Fibroblast of lung (primary cell): ENCODE measurements at regions not wholly inside any gene's neighbourhood (a gene's known extent, or its start where the extent isn't known, plus 50 kb on each side); places are given as distances from the start of the nearest gene placed in this dataset.

Experiments
- DNase-seq, 2 donors: peaks; one replicate each; pipeline versions ENCODE4 v3.0.0 to v3.0.0-alpha.2; 2010; ENCODE audit warnings: low read depth in 2 of 2
- H2AFZ ChIP-seq: 2 replicates; pipeline ENCODE4 v1.5.1; 2012; ENCODE audit warnings: low read length, control low read depth, inconsistent platforms
- H3K27ac ChIP-seq: 2 replicates; pipeline ENCODE4 v1.5.1; 2011; ENCODE audit warnings: low read length, control low read depth; ENCODE audit not compliant: insufficient read depth
- H3K27me3 ChIP-seq: 2 replicates; pipeline ENCODE4 v1.5.1; 2011; ENCODE audit warnings: mild to moderate bottlenecking, low read length; ENCODE audit not compliant: control insufficient read depth, insufficient read depth
- H3K36me3 ChIP-seq: 2 replicates; pipeline ENCODE4 v1.5.1; 2011; ENCODE audit warnings: low read length; ENCODE audit not compliant: control insufficient read depth, insufficient read depth
- H3K4me1 ChIP-seq: 2 replicates; pipeline ENCODE4 v1.5.1; 2011; ENCODE audit warnings: low read length; ENCODE audit not compliant: control insufficient read depth, insufficient read depth; ENCODE audit errors: extremely low read depth
- H3K4me2 ChIP-seq: 2 replicates; pipeline ENCODE4 v1.5.1; 2011; ENCODE audit warnings: low read length, control low read depth; ENCODE audit not compliant: insufficient read depth; ENCODE audit errors: extremely low read depth
- H3K4me3 ChIP-seq, 4 experiments: fragments of 200-600 bp in 1 of 4; sonication (generic) in 1 of 4; replicated peaks in 1 of 4; 2 replicates each; pipeline ENCODE4 v1.5.1; 2011 to 2016; ENCODE audit warnings: low read length in 4 of 4, low read depth in 3 of 4, mild to moderate bottlenecking in 3 of 4, control low read depth in 2 of 4, inconsistent platforms in 1 of 4, mixed read lengths in 1 of 4; ENCODE audit not compliant: insufficient read depth in 1 of 4; ENCODE audit errors: control extremely low read depth in 1 of 4
- H3K79me2 ChIP-seq: 2 replicates; pipeline ENCODE4 v1.5.1; 2012; ENCODE audit warnings: mild to moderate bottlenecking, low read length, inconsistent platforms; ENCODE audit not compliant: control insufficient read depth, insufficient read depth
- H3K9ac ChIP-seq: 2 replicates; pipeline ENCODE4 v1.5.1; 2011; ENCODE audit warnings: mild to moderate bottlenecking, low read length, control low read depth; ENCODE audit not compliant: insufficient read depth
- H3K9me3 ChIP-seq: 2 replicates; pipeline ENCODE4 v1.5.1; 2012; ENCODE audit warnings: low read depth, low read length; ENCODE audit not compliant: control insufficient read depth, insufficient read depth
- H4K20me1 ChIP-seq: 2 replicates; pipeline ENCODE4 v1.5.1; 2011; ENCODE audit warnings: low read length; ENCODE audit not compliant: control insufficient read depth, insufficient read depth; ENCODE audit errors: extremely low read depth
- EZH2 ChIP-seq: IDR thresholded peaks from 2 replicates; pipeline ENCODE4 v1.5.1; 2012; ENCODE audit warnings: low read length, control low read depth, mild to moderate bottlenecking; ENCODE audit errors: missing control alignments
- TF ChIP-seq, protein P1 (sequence below), 2 donors: IDR thresholded peaks in 1 of 2; conservative IDR thresholded peaks in 1 of 2; 1 replicate in 1 of 2; 2 replicates in 1 of 2; pipeline ENCODE4 v1.5.1; 2011 to 2012; ENCODE audit warnings: low read length in 2 of 2, control low read depth in 1 of 2, inconsistent platforms in 1 of 2, low read depth in 1 of 2, mild to moderate bottlenecking in 1 of 2

DNA sequence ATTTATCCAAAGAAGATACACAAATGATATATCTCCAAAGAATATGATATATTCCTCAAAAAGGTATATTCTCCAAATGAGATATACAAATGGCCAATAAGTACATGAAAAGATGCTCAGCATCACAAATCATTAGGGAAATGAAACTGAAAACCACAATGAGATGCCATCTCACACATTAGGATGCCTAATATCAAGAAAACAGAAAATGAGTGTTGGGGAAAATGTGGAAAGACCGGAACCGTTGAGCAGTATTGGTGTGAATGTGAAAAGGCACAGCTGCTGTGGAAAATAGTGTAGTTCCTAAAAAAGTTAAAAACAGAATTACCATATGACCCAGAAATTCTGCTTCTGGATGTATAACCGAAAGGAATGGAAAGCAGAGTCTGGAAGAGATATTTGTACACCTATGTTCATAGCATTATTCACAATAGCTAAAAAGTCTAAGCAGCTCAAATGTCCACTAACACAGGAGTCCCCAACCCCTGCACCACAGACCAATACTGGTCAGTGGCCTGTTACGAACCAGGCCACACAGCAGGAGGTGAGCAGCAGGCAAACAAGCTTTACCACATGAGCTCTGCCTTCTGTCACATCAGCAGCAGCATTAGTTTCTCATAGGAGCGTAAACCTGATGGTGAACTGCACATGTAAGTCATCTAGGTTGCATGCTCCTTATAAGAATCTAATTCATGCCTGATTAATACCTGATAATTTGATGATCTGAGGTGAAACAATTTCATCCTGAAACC, 291.9 kb downstream of the PCDH20 start:
- Histone ChIP-seq H3K27me3 (no peaks in the 10 kb centered on the region), H3K4me1 (no peaks in the 10 kb centered on the region), H3K27ac (no peak overlapping the region), H3K9me3 (no peaks in the 10 kb centered on the region), H3K79me2 (no peaks in the 10 kb centered on the region), H2AFZ (no peak overlapping the region), H4K20me1 (no peaks in the 10 kb centered on the region), H3K4me3 (no peak overlapping the region), H3K9ac (no peak overlapping the region), H3K36me3 (no peaks in the 10 kb centered on the region), H3K4me2 (no peak overlapping the region)
- no peak for TF ChIP-seq EZH2
- TF ChIP-seq, protein P1, sequence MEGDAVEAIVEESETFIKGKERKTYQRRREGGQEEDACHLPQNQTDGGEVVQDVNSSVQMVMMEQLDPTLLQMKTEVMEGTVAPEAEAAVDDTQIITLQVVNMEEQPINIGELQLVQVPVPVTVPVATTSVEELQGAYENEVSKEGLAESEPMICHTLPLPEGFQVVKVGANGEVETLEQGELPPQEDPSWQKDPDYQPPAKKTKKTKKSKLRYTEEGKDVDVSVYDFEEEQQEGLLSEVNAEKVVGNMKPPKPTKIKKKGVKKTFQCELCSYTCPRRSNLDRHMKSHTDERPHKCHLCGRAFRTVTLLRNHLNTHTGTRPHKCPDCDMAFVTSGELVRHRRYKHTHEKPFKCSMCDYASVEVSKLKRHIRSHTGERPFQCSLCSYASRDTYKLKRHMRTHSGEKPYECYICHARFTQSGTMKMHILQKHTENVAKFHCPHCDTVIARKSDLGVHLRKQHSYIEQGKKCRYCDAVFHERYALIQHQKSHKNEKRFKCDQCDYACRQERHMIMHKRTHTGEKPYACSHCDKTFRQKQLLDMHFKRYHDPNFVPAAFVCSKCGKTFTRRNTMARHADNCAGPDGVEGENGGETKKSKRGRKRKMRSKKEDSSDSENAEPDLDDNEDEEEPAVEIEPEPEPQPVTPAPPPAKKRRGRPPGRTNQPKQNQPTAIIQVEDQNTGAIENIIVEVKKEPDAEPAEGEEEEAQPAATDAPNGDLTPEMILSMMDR (conservative IDR thresholded peaks at IDR 0.05 in 1 of 2, IDR thresholded peaks at IDR 0.05 in 1 of 2; ENCODE audit: low read depth in 1 of 2, low read length in 2 of 2), result no peak
- DNase-seq, result no peak

DNA sequence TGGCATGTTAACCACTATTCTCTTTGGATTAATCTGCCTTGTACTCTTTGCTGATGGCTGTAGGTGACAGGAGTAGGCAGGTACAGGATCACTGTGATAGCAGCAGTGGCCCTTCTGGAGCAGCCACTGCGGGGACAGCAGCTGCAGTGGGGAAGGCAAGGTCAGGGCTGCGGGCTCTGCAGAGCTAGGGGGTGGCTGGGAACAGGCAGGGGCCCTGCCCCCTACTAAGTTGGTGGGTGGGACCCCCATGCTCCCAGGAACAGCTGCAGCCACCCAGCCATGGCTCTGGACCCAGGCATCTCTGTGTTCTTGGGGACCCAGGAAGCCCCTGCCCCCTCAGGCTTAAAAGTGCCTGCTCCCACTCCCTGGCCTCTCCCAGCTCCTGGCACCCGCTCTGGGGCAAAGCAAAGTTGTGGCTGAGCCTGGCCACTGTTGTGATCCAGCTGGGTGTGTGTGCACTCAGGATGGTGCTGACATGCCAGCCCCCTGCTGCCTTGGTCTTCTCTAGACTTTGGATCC, 302.4 kb downstream of the PCDH20 start:
- H3K79me2 ChIP-seq, result no peaks in the 10 kb centered on the region
- no peak overlapping the region for H3K27ac ChIP-seq
- no peak overlapping the region for H3K9ac ChIP-seq
- DNase-seq, result no peak
- H4K20me1 ChIP-seq, result no peaks in the 10 kb centered on the region
- H2AFZ ChIP-seq, result no peak overlapping the region
- H3K4me2 ChIP-seq, result no peak overlapping the region
- no peaks in the 10 kb centered on the region for H3K4me1 ChIP-seq
- no peaks in the 10 kb centered on the region for H3K9me3 ChIP-seq
- H3K36me3 ChIP-seq, result no peaks in the 10 kb centered on the region
- TF ChIP-seq, protein P1 (conservative IDR thresholded peaks at IDR 0.05 in 1 of 2, IDR thresholded peaks at IDR 0.05 in 1 of 2; ENCODE audit: low read depth in 1 of 2, low read length in 2 of 2), result no peak
- TF ChIP-seq EZH2, result no peak
- H3K27me3 ChIP-seq, result no peaks in the 10 kb centered on the region
- no peak overlapping the region for H3K4me3 ChIP-seq

DNA sequence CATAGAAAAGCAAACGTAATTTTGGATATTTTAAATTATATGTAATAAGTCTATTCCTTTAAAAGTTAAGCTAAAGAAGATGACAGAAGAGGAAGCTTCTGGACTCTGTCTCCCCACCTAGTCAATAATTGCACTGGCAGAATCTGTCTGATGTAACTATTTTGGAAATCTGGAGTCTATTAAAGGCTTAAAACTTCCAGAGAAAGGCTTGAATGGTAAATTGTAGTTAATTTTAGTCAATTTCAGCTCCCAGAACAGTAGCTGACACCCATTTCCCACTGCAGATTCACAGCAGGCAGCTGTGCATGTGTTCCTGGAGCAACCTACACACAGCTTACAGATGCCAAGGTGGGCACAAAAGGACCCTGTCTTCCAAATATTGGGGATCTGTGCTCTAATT, 304.1 kb downstream of the PCDH20 start:
- no peaks in the 10 kb centered on the region for H3K36me3 ChIP-seq
- no peaks in the 10 kb centered on the region for H3K27me3 ChIP-seq
- no peaks in the 10 kb centered on the region for H3K9me3 ChIP-seq
- no peak overlapping the region for H3K4me2 ChIP-seq
- no peak overlapping the region for H3K9ac ChIP-seq
- no peak overlapping the region for H3K27ac ChIP-seq
- no peak overlapping the region for H2AFZ ChIP-seq
- no peaks in the 10 kb centered on the region for H3K4me1 ChIP-seq
- no peak overlapping the region for H3K4me3 ChIP-seq
- H4K20me1 ChIP-seq, result no peaks in the 10 kb centered on the region
- DNase-seq, result no peak
- H3K79me2 ChIP-seq, result no peaks in the 10 kb centered on the region
- no peak for TF ChIP-seq EZH2
- TF ChIP-seq, protein P1 (conservative IDR thresholded peaks at IDR 0.05 in 1 of 2, IDR thresholded peaks at IDR 0.05 in 1 of 2; ENCODE audit: low read depth in 1 of 2, low read length in 2 of 2), result no peak
